Neuronal stem cell (in vitro differentiated cells): ENCODE measurements at regions not wholly inside any gene's neighbourhood (a gene's known extent, or its start where the extent isn't known, plus 50 kb on each side); places are given as distances from the start of the nearest gene placed in this dataset.

ENCODE experiments used
- DNase-seq: peaks from one replicate; pipeline ENCODE4 v3.0.0-alpha.2; 2013; ENCODE audit warnings: low spot score
- H2AFZ ChIP-seq: one replicate; pipeline ENCODE4 v1.6.1; 2013; ENCODE audit warnings: mild to moderate bottlenecking, low read length, inconsistent platforms
- H2AK5ac ChIP-seq: 2 replicates; pipeline ENCODE4 v1.6.1; 2013; ENCODE audit warnings: low read depth, mild to moderate bottlenecking, inconsistent platforms, low read length, moderate library complexity, mixed read lengths
- H2BK120ac ChIP-seq: 2 replicates; pipeline ENCODE4 v1.6.1; 2013; ENCODE audit warnings: low read depth, mild to moderate bottlenecking, inconsistent platforms, low read length, moderate library complexity, mixed read lengths
- H2BK12ac ChIP-seq: one replicate; pipeline ENCODE4 v1.6.1; 2013; ENCODE audit warnings: low read length, inconsistent platforms
- H2BK15ac ChIP-seq: 2 replicates; pipeline ENCODE4 v1.6.1; 2013; ENCODE audit warnings: mild to moderate bottlenecking, low read length, inconsistent platforms, mixed read lengths
- H2BK5ac ChIP-seq: one replicate; pipeline ENCODE4 v1.6.1; 2013; ENCODE audit warnings: inconsistent platforms, mild to moderate bottlenecking, low read length, moderate library complexity
- H3K14ac ChIP-seq: one replicate; pipeline ENCODE4 v1.6.1; 2013; ENCODE audit warnings: low read length, inconsistent platforms
- H3K18ac ChIP-seq: 2 replicates; pipeline ENCODE4 v1.6.1; 2013; ENCODE audit warnings: low read length, inconsistent platforms
- H3K23ac ChIP-seq: 2 replicates; pipeline ENCODE4 v1.6.1; 2013; ENCODE audit warnings: low read depth, mild to moderate bottlenecking, mixed read lengths, low read length, inconsistent platforms; ENCODE audit not compliant: poor library complexity
- H3K27ac ChIP-seq: replicated peaks from 3 replicates; pipeline ENCODE4 v1.5.1; 2013; ENCODE audit warnings: low read length, inconsistent platforms
- H3K27me3 ChIP-seq, 3 experiments: 2 replicates each; pipeline ENCODE4 v1.6.1; 2013; ENCODE audit warnings: low read length in 3 of 3, mild to moderate bottlenecking in 2 of 3, inconsistent platforms in 1 of 3, low read depth in 1 of 3, mixed read lengths in 1 of 3, moderate library complexity in 1 of 3; ENCODE audit not compliant: control insufficient read depth in 3 of 3, insufficient read depth in 3 of 3
- H3K36me3 ChIP-seq, 2 donors: replicated peaks in 1 of 2; 2 replicates each; pipeline ENCODE4 v1.6.1; 2013; ENCODE audit warnings: low read length in 2 of 2; ENCODE audit not compliant: control insufficient read depth in 2 of 2, insufficient read depth in 2 of 2
- H3K4ac ChIP-seq: 2 replicates; pipeline ENCODE4 v1.6.1; 2013; ENCODE audit warnings: inconsistent platforms, mild to moderate bottlenecking, low read length, moderate library complexity
- H3K4me1 ChIP-seq, 2 donors: 1 replicate in 1 of 2; 2 replicates in 1 of 2; pipeline ENCODE4 v1.6.1; 2013; ENCODE audit warnings: low read length in 2 of 2, low read depth in 1 of 2; ENCODE audit not compliant: control insufficient read depth in 2 of 2, insufficient read depth in 1 of 2
- H3K4me2 ChIP-seq: one replicate; pipeline ENCODE4 v1.6.1; 2013; ENCODE audit warnings: mild to moderate bottlenecking, low read length, inconsistent platforms; ENCODE audit not compliant: insufficient read depth, poor library complexity, severe bottlenecking
- H3K4me3 ChIP-seq, 2 donors: 2 replicates each; pipeline ENCODE4 v1.5.1; 2013; ENCODE audit warnings: low read length in 2 of 2, mild to moderate bottlenecking in 2 of 2, inconsistent platforms in 1 of 2, moderate library complexity in 1 of 2
- H3K79me1 ChIP-seq: one replicate; pipeline ENCODE4 v1.6.1; 2013; ENCODE audit warnings: low read depth, mild to moderate bottlenecking, inconsistent platforms, low read length, moderate library complexity
- H3K9ac ChIP-seq: one replicate; pipeline ENCODE4 v1.6.1; 2013; ENCODE audit warnings: mild to moderate bottlenecking, low read depth, low read length, inconsistent platforms; ENCODE audit not compliant: poor library complexity
- H3K9me3 ChIP-seq, 2 donors: replicated peaks in 1 of 2; 2 replicates each; pipeline versions ENCODE3 to v1.6.1; 2013; ENCODE audit warnings: low read length in 2 of 2, mild to moderate bottlenecking in 2 of 2, inconsistent platforms in 1 of 2, low read depth in 1 of 2, mixed read lengths in 1 of 2, moderate library complexity in 1 of 2; ENCODE audit not compliant: control insufficient read depth in 2 of 2, insufficient read depth in 1 of 2
- H4K8ac ChIP-seq: one replicate; pipeline ENCODE4 v1.6.1; 2013; ENCODE audit warnings: low read depth, mild to moderate bottlenecking, inconsistent platforms, low read length, moderate library complexity
- H4K91ac ChIP-seq: one replicate; pipeline ENCODE4 v1.6.1; 2013; ENCODE audit warnings: low read length, low read depth, mild to moderate bottlenecking, inconsistent platforms; ENCODE audit not compliant: poor library complexity
- WGBS, 2 donors: extraction: QIAGEN DNeasy Blood & Tissue Kit; methylation state at CpG; one replicate each; pipeline ENCODE4 v1.1.7; 2013; ENCODE audit warnings: missing lambda C conversion rate in 2 of 2, mixed read lengths in 1 of 2; ENCODE audit not compliant: insufficient read length in 2 of 2, insufficient replicate concordance in 1 of 2; ENCODE audit errors: extremely low coverage in 2 of 2; 5-methylcytosine and 5-hydroxymethylcytosine counted together

DNA sequence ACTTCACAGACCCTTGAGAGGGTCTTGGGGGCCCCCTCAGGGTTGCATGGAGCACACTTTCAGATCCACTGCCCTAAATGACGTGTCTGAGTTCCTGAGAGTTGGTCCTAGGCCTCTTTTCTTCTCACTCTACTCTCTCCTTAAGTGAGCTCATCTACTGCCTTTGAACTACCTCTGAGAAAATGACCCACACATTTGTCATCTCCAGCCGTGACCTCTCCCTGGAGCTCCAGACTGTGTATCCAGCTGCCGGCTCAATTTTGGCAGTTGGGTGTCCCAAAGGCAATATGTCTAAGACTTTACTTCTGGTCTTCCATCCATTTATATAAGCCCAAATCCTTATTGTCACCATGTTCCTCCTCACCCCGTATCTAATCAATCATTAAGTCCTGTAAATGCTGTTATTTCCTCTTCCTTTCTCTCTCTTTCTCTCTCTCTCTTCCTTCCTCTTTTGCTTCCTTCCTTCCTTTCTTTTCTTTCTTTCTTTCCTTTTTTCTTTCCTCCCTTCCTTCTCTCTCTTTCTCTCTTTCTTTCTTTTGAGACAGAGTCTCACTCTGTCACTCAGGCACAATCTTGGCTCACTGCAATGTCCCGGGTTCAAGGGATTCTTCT is 51.2 kb upstream of the HSPA9 start:
- Histone ChIP-seq H2AK5ac (no peak overlapping the region), H2BK120ac (no peak overlapping the region), H3K4me3 (no peak overlapping the region), H3K79me1 (no peaks in the 10 kb centered on the region), H3K23ac (no peak overlapping the region), H3K36me3 (no peaks in the 10 kb centered on the region), H4K8ac (no peak overlapping the region), H3K27me3 (peaks cover 0 to 5% (median 0%) of the 10 kb centered on the region in 3 experiments), H3K9ac (no peak overlapping the region), H3K14ac (no peak overlapping the region), H3K4ac (no peak overlapping the region), H2BK12ac (no peak overlapping the region), H3K27ac (no peak overlapping the region), H3K18ac (no peak overlapping the region), H4K91ac (no peak overlapping the region), H3K9me3 (no peaks in the 10 kb centered on the region), H3K4me2 (no peak overlapping the region), H3K4me1 (peaks cover 0 to 6% of the 10 kb centered on the region in 2 donors), H2BK5ac (no peak overlapping the region), H2AFZ (no peak overlapping the region), H2BK15ac (no peak overlapping the region)
- WGBS, 2 donors, result no CpG with 5 or more reads among the region's 5 CpGs
- no peak for DNase-seq

DNA sequence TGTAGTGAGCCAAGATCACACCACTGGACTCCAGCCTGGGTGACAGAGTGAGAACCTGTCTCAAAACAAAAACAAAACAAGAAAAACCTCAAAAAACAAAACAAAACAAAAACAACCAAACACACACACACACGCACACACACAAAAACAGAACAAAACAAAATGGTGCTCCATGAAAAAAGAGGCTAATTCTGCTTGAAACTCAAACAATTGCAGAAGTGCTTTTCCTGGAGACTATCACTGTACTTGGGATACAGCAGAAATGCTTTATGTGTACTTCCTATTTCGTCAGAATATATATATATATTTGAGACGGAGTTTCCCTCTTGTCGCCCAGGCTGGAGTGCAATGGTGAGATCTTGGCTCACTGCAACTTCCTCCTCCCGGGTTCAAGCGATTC is 49.9 kb upstream of the HSPA9 start:
- Histone ChIP-seq H2AK5ac (no peak overlapping the region), H3K4me3 (no peak overlapping the region), H2BK15ac (no peak overlapping the region), H4K91ac (no peak overlapping the region), H3K27ac (no peak overlapping the region), H2BK12ac (no peak overlapping the region), H3K79me1 (no peaks in the 10 kb centered on the region), H4K8ac (no peak overlapping the region), H3K4me2 (no peak overlapping the region), H2AFZ (no peak overlapping the region), H3K18ac (no peak overlapping the region), H3K9ac (no peak overlapping the region), H3K27me3 (peaks cover 0 to 2% (median 0%) of the 10 kb centered on the region in 3 experiments), H3K36me3 (no peaks in the 10 kb centered on the region), H2BK120ac (no peak overlapping the region), H3K4me1 (peaks cover 0 to 6% of the 10 kb centered on the region in 2 donors), H3K4ac (no peak overlapping the region), H3K9me3 (no peaks in the 10 kb centered on the region), H3K14ac (no peak overlapping the region), H3K23ac (no peak overlapping the region), H2BK5ac (no peak overlapping the region)
- WGBS, 2 donors, result 100% methylated on average over 1 of the region's 6 CpGs; no CpG with 5 or more reads in 1 of the 2 donors
- no peak for DNase-seq
